Calu3 (cell line): ENCODE measurements at regions not wholly inside any gene's neighbourhood (a gene's known extent, or its start where the extent isn't known, plus 50 kb on each side); places are given as distances from the start of the nearest gene placed in this dataset.

Experiments used
- BruUV-seq: library from RNA; stranded (reverse); fragments of 400-500 nt; replicated peaks from 2 replicates; lab custom pipeline; 2021; lab: Mats Ljungman, UMichigan
- CTCF ChIA-PET: fragments of 300-600 bp; sonication (Branson Sonifier 250); formaldehyde crosslinking; loops from one replicate; lab custom pipeline; 2022; ENCODE audit warnings: antibody characterized with exemption; lab: Charles Lee
- DNase-seq: peaks from one replicate; pipeline ENCODE4 v3.0.0; 2022
- H3K27ac Mint-ChIP-seq: one replicate; pipeline ENCODE4 v1.8.0; 2022; ENCODE audit warnings: mixed read lengths; ENCODE audit not compliant: unreplicated experiment
- H3K27me3 Mint-ChIP-seq: one replicate; pipeline ENCODE4 v1.8.0; 2022; ENCODE audit warnings: mixed read lengths; ENCODE audit not compliant: unreplicated experiment
- H3K36me3 Mint-ChIP-seq: one replicate; pipeline ENCODE4 v1.8.0; 2022; ENCODE audit warnings: mild to moderate bottlenecking, moderate library complexity, mixed read lengths; ENCODE audit not compliant: insufficient read depth, unreplicated experiment
- H3K4me1 Mint-ChIP-seq: one replicate; pipeline ENCODE4 v1.8.0; 2022; ENCODE audit warnings: mild to moderate bottlenecking, low read depth, mixed read lengths; ENCODE audit not compliant: unreplicated experiment
- H3K4me3 Mint-ChIP-seq: one replicate; pipeline ENCODE4 v1.8.0; 2022; ENCODE audit warnings: mild to moderate bottlenecking, low read depth, moderate library complexity, mixed read lengths; ENCODE audit not compliant: unreplicated experiment
- H3K9me3 Mint-ChIP-seq: one replicate; pipeline ENCODE4 v1.8.0; 2022; ENCODE audit warnings: low read depth, mixed read lengths; ENCODE audit not compliant: unreplicated experiment
- CTCF ChIP-seq: fragments of 200-600 bp; IDR thresholded peaks from one replicate; pipeline ENCODE4 v1.8.0; 2022; ENCODE audit warnings: antibody characterized with exemption; ENCODE audit not compliant: unreplicated experiment
- intact Hi-C: fragments of 100-400 bp; cut with micrococcal nuclease; formaldehyde crosslinking; loops from one replicate; pipeline ENCODE4 v1.10.0; 2022; ENCODE audit not compliant: unreplicated experiment

DNA sequence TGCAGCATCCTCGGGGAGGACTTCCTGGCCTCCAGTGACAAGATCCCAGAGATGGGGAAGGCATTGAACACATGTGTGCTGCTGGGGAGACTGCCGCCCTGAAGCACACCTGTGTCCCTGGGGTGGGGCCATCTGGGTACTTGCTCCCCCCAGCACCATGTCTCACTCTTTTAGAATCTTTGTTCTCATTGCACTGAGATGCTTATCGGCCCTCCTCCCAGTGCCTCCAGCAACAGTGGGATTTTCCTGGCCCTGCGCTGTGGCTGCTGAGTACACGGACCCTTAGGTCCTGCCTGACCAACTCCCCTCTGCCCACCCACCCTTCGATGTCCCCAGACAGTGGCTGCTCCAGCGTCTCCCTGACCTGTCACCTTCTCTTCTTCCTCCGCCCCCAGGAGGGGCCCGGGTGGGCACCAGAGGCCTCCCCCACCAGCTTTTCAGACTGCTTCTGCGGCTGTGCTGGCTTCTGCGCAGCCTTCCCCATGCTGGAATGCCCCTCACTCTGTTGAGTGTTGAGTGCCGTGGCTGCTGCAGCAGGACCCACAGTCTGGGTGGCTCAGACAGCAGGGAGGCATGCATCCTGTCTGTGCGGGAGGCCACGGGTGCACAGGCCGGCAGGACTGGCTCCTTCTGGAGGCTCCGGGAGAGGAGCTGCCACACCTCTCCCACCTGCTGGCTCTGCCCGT is 145.9 kb upstream of the IRX2 start:
- no TSS peak for BruUV-seq

DNA sequence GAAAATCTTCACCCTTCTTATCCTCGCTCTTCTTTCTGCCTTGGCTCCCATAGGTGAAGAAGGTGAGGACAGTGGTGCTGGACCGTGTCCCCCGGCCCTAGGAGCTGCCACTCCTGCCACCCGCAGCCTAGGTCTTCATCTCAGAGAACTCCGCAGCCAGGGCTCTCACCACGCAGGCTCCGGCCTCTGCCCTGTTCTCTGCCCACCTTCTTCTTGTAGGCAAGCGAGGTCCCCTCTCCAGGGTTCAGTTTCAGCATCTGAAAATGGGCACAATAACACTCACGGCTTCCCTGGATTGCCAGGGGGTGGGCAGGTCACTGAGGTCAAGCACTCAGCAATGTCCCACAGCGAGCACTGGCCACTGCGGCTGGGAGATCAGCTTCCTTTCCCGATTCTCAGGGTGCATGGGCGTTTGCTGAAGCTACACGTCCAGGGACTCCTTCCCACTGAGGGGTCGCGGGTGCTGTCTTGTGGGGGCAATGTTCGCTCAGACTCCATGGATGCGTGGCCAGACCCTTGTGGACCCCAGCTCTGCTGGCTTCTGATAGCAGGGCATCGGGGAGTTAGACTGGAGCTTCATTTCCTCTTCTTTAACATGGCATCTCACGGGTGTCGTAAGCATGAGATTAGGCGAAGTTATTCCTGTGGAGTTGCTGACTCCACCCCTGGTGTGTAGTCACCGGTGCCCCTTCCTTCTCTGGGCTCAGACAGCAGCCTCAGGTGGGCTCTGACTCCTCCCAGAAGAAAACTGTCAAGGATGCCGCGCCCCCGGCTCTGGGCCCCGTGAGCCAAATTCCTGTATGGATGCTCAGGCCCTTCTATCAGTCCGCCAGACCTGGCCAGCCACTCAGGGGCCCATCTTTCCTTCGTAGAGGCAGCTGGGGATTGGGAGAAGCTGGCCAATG is 145.1 kb upstream of the IRX2 start:
- H3K27me3 Mint-ChIP-seq, result no peaks in the 10 kb centered on the region
- no peak for DNase-seq
- CTCF ChIA-PET, result no interaction called here
- no peak for TF ChIP-seq CTCF
- peaks cover 6% of the 10 kb centered on the region for H3K9me3 Mint-ChIP-seq
- no peak overlapping the region for H3K4me3 Mint-ChIP-seq
- no peaks in the 10 kb centered on the region for H3K36me3 Mint-ChIP-seq
- no TSS peak for BruUV-seq
- no peaks in the 10 kb centered on the region for H3K4me1 Mint-ChIP-seq
- intact Hi-C loops, result no loop called here
- H3K27ac Mint-ChIP-seq, result no peak overlapping the region

More for the DNA sequence above, 145.9 kb upstream of the IRX2 start:
- no peaks in the 10 kb centered on the region for H3K36me3 Mint-ChIP-seq
- no peaks in the 10 kb centered on the region for H3K4me1 Mint-ChIP-seq
- DNase-seq, result no peak
- TF ChIP-seq CTCF, result no peak
- peaks cover 12% of the 10 kb centered on the region for H3K9me3 Mint-ChIP-seq
- CTCF ChIA-PET, result no interaction called here
- no peaks in the 10 kb centered on the region for H3K27me3 Mint-ChIP-seq
- intact Hi-C loops, result no loop called here
- H3K4me3 Mint-ChIP-seq, result no peak overlapping the region
- no peak overlapping the region for H3K27ac Mint-ChIP-seq

DNA sequence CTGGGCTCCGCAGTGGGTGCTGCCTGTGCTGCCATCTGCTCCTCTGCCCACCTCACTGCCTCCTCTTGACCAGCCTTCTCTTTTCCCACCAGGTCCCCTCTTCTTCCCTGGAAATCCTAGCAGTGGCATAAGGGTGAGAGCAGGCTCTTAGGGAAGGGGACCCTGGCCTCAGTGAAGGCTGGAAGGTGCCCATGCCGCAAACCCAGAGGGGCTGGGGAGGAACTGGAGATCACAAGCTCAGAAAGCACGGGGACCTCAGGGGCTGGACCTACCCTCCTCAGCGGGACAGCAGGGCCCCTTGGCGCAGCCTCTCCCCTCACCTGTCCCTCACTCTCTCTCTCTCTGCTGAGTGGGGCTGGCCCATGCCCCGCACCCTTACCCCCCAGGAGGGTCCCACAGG is 144.4 kb upstream of the IRX2 start:
- Mint-ChIP-seq H3K27ac (no peak overlapping the region), H3K9me3 (peaks cover 5% of the 10 kb centered on the region), H3K27me3 (no peaks in the 10 kb centered on the region), H3K4me1 (no peaks in the 10 kb centered on the region), H3K4me3 (no peak overlapping the region), H3K36me3 (no peaks in the 10 kb centered on the region)
- DNase-seq, result no peak
- no peak for TF ChIP-seq CTCF
- intact Hi-C loops, result no loop called here
- CTCF ChIA-PET, result no interaction called here
- no TSS peak for BruUV-seq

- Mint-ChIP-seq H3K9me3 (peaks cover 2% of the 10 kb centered on the region), H3K4me3 (no peak overlapping the region), H3K27ac (no peak overlapping the region), H3K36me3 (no peaks in the 10 kb centered on the region), H3K4me1 (no peaks in the 10 kb centered on the region), H3K27me3 (no peaks in the 10 kb centered on the region)
- CTCF ChIA-PET, result no interaction called here
- no TSS peak for BruUV-seq
- intact Hi-C loops, result no loop called here
- DNase-seq, result no peak
- TF ChIP-seq CTCF, result no peak
Measured at GRCh38 chr5:2895196-2895595, 143.7 kb upstream of the IRX2 start.
